SU-DHL-6 (cell line): ENCODE measurements at regions not wholly inside any gene's neighbourhood (a gene's known extent, or its start where the extent isn't known, plus 50 kb on each side); places are given as distances from the start of the nearest gene placed in this dataset.

Source experiments
- EZH2phosphoT487 ChIP-seq: fragments of 200-600 bp; sonication (generic), shearing (Covaris generic); conservative IDR thresholded peaks from 2 replicates; pipeline ENCODE4 v1.6.1; 2018; ENCODE audit warnings: mild to moderate bottlenecking, antibody characterized with exemption, low read length, moderate library complexity, mixed read lengths
- TF ChIP-seq, protein P1 (sequence below): fragments of 200-600 bp; sonication (generic); IDR thresholded peaks from one replicate; pipeline ENCODE4 v1.5.1; 2017; ENCODE audit warnings: antibody characterized with exemption, mild to moderate bottlenecking, low read length, moderate library complexity; ENCODE audit not compliant: insufficient read depth, poor library complexity, severe bottlenecking

DNA sequence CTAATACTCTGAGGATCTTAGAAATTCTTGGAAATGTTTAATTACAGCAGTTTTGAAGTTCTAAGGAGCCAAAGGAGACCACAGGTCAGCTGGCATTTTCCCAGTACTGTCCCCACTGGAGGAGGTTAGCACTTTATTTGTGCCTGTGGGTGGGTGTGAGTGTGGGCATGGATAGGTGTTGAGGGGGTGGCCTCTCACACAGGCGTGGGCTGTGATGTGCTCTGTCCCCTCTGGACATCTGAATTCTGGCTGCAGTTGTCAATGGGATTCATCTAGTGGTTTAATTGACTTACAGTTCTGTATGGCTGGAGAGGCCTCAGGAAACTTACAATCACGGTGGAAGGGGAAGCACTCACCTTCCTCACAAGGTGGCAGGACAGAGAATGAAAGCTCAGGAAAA lies 135.4 kb upstream of the NAMPT start:
- TF ChIP-seq, protein P1, sequence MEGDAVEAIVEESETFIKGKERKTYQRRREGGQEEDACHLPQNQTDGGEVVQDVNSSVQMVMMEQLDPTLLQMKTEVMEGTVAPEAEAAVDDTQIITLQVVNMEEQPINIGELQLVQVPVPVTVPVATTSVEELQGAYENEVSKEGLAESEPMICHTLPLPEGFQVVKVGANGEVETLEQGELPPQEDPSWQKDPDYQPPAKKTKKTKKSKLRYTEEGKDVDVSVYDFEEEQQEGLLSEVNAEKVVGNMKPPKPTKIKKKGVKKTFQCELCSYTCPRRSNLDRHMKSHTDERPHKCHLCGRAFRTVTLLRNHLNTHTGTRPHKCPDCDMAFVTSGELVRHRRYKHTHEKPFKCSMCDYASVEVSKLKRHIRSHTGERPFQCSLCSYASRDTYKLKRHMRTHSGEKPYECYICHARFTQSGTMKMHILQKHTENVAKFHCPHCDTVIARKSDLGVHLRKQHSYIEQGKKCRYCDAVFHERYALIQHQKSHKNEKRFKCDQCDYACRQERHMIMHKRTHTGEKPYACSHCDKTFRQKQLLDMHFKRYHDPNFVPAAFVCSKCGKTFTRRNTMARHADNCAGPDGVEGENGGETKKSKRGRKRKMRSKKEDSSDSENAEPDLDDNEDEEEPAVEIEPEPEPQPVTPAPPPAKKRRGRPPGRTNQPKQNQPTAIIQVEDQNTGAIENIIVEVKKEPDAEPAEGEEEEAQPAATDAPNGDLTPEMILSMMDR = no peak
- TF ChIP-seq EZH2phosphoT487 = no peak
